IPS-20b (cell line): ENCODE measurements at regions not wholly inside any gene's neighbourhood (a gene's known extent, or its start where the extent isn't known, plus 50 kb on each side); places are given as distances from the start of the nearest gene placed in this dataset.

Experiments
- H3K27ac ChIP-seq: one replicate; pipeline ENCODE4 v1.5.1; 2013; ENCODE audit warnings: low read length
- H3K27me3 ChIP-seq: 2 replicates; pipeline ENCODE4 v1.6.1; 2013; ENCODE audit warnings: mild to moderate bottlenecking, low read length, inconsistent platforms; ENCODE audit not compliant: insufficient read depth
- H3K36me3 ChIP-seq: 2 replicates; pipeline ENCODE4 v1.6.1; 2013; ENCODE audit warnings: low read depth, mild to moderate bottlenecking, inconsistent platforms, low read length, moderate library complexity; ENCODE audit not compliant: insufficient read depth
- H3K4me1 ChIP-seq: 2 replicates; pipeline ENCODE4 v1.6.1; 2013; ENCODE audit warnings: mild to moderate bottlenecking, control low read depth, inconsistent platforms, low read length, moderate library complexity; ENCODE audit not compliant: insufficient read depth
- H3K4me3 ChIP-seq: 2 replicates; pipeline ENCODE4 v1.5.1; 2013; ENCODE audit warnings: mild to moderate bottlenecking, low read length, inconsistent platforms
- H3K9ac ChIP-seq: 2 replicates; pipeline ENCODE4 v1.6.1; 2013; ENCODE audit warnings: low read depth, mild to moderate bottlenecking, inconsistent platforms, low read length, moderate library complexity
- H3K9me3 ChIP-seq: 2 replicates; pipeline ENCODE4 v1.6.1; 2013; ENCODE audit warnings: mild to moderate bottlenecking, low read depth, low read length, inconsistent platforms; ENCODE audit not compliant: insufficient read depth

GRCh38 chr6:26161322-26161721 lies 74.1 kb downstream of the HFE start:
- no peaks in the 10 kb centered on the region for H3K27me3 ChIP-seq
- no peaks in the 10 kb centered on the region for H3K4me1 ChIP-seq
- no peak overlapping the region for H3K9ac ChIP-seq
- H3K9me3 ChIP-seq, result no peaks in the 10 kb centered on the region
- no peak overlapping the region for H3K4me3 ChIP-seq
- no peaks in the 10 kb centered on the region for H3K36me3 ChIP-seq
- no peak overlapping the region for H3K27ac ChIP-seq

DNA sequence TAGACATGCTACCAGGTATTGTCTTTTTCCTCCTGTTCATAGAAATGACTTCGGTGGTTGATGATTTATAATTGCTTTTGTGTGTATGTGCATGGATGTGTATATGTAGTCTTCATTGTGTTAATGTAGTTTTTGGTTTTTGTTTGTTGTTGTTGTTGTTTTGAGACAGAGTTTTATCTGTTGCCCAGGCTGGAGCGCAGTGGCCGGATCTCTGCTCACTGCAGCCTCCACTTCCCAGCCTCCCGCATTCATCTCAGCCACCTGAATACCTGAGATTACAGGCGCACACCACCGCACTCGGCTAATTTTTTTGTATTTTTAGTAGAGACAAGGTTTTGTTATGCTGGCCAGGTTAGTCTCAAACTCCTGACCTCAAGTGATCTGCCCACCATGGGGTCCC lies 75.2 kb downstream of the HFE start:
- no peaks in the 10 kb centered on the region for H3K36me3 ChIP-seq
- no peaks in the 10 kb centered on the region for H3K27me3 ChIP-seq
- no peak overlapping the region for H3K4me3 ChIP-seq
- no peak overlapping the region for H3K9ac ChIP-seq
- no peaks in the 10 kb centered on the region for H3K9me3 ChIP-seq
- H3K4me1 ChIP-seq, result no peaks in the 10 kb centered on the region
- no peak overlapping the region for H3K27ac ChIP-seq

- Histone ChIP-seq H3K36me3 (no peaks in the 10 kb centered on the region), H3K4me1 (no peaks in the 10 kb centered on the region), H3K9me3 (no peaks in the 10 kb centered on the region), H3K27me3 (no peaks in the 10 kb centered on the region), H3K4me3 (no peak overlapping the region), H3K9ac (no peak overlapping the region), H3K27ac (no peak overlapping the region)
Observed at GRCh38 chr6:26163427-26164119, 76.3 kb downstream of the HFE start.

DNA sequence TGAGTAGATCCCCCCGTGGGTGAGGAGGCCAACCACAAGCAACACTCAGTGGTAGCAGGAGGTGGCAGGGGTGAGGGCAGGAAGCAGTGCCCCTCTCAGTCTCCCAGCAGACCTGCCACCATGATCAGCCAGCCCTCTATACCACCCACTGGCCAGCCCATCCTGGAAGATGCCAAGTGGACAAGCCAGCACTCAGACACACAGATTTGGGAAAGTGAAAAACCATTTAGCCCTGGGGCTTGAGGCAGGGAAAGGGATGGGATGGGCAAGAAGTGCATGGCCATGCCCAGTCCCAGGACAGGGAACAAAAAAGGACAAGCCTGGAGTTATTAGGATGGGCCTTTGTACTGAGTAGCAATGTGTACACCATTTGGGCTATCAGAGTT lies 76.9 kb downstream of the HFE start:
- Histone ChIP-seq H3K27ac (no peak overlapping the region), H3K4me1 (no peaks in the 10 kb centered on the region), H3K36me3 (no peaks in the 10 kb centered on the region)

DNA sequence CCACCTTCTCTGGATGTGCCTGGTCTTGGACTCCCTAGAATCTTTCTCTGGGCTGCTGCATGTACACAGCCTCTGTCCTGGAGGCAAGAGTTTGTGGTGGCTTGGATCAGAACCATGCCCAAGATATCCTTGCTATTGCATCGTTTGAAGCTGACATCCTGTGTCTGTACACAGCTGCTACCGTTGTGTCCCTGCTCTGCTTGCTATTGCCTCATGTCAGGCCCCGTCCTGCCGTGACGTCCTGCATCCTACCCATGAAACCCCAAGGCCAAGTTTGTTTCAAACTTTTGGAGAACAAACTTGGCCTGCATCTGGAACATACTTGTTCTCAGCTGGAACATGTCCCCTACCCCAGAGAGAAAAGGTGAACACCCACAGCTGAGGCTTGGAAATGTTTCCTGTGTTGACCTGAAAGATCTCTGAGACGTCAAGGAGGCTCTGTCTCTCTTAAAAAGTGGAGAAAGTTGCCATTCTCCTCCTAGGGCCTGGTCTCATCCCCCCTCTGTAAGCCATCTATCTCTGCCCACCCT lies 78.1 kb downstream of the HFE start:
- no peak overlapping the region for H3K27ac ChIP-seq

More for the DNA sequence above, 76.9 kb downstream of the HFE start:
- Histone ChIP-seq H3K9ac (no peak overlapping the region), H3K27me3 (no peaks in the 10 kb centered on the region), H3K9me3 (no peaks in the 10 kb centered on the region), H3K4me3 (no peak overlapping the region)

GRCh38 chr6:26170181-26170580 lies 83.0 kb downstream of the HFE start:
- H3K9ac ChIP-seq, result no peak overlapping the region
- no peak overlapping the region for H3K27ac ChIP-seq
- no peak overlapping the region for H3K4me3 ChIP-seq

More for the DNA sequence above, 78.1 kb downstream of the HFE start:
- no peaks in the 10 kb centered on the region for H3K36me3 ChIP-seq
- no peak overlapping the region for H3K9ac ChIP-seq
- H3K4me1 ChIP-seq, result no peaks in the 10 kb centered on the region
- no peaks in the 10 kb centered on the region for H3K27me3 ChIP-seq
- no peak overlapping the region for H3K4me3 ChIP-seq
- H3K9me3 ChIP-seq, result no peaks in the 10 kb centered on the region

GRCh38 chr6:26170951-26171841 lies 84.0 kb downstream of the HFE start:
- Histone ChIP-seq H3K9ac (peak overlapping the region; percentile 89; the same call in 1 of the 2 replicates), H3K4me3 (peak overlapping the region; percentile 86), H3K36me3 (no peaks in the 10 kb centered on the region), H3K4me1 (peaks cover 8% of the 10 kb centered on the region; the same call in 1 of the 2 replicates), H3K27ac (peak overlapping the region; percentile 35), H3K27me3 (no peaks in the 10 kb centered on the region), H3K9me3 (no peaks in the 10 kb centered on the region)

More at GRCh38 chr6:26170181-26170580, 83.0 kb downstream of the HFE start:
- Histone ChIP-seq H3K9me3 (no peaks in the 10 kb centered on the region), H3K27me3 (no peaks in the 10 kb centered on the region), H3K4me1 (peaks cover 8% of the 10 kb centered on the region; the same call in 1 of the 2 replicates), H3K36me3 (no peaks in the 10 kb centered on the region)

GRCh38 chr6:26172608-26172968 lies 85.4 kb downstream of the HFE start:
- Histone ChIP-seq H3K9ac (peak overlapping the region; percentile 89), H3K9me3 (no peaks in the 10 kb centered on the region), H3K27ac (peak overlapping the region; percentile 35), H3K27me3 (no peaks in the 10 kb centered on the region), H3K4me3 (peak overlapping the region; percentile 86), H3K4me1 (peaks cover 8% of the 10 kb centered on the region; the same call in 1 of the 2 replicates), H3K36me3 (no peaks in the 10 kb centered on the region)

DNA sequence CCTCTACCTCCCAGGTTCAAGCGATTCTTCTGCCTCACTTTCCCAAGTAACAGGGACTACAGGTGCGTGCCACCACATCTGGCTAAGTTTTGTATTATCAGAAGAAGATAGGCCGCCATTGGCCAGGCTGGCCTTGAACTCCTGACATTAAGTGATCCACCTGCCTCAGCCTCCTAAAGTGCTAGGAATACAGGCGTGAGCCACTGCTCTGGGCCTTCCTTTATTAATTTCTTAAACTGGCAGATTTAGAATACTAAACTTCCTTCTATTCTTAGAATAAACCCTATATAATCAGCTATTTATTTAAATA lies 86.6 kb downstream of the HFE start:
- H3K9me3 ChIP-seq, result no peaks in the 10 kb centered on the region
- H3K27ac ChIP-seq, result no peak overlapping the region
- no peak overlapping the region for H3K9ac ChIP-seq
- no peak overlapping the region for H3K4me3 ChIP-seq
- no peaks in the 10 kb centered on the region for H3K36me3 ChIP-seq
- no peaks in the 10 kb centered on the region for H3K27me3 ChIP-seq
- H3K4me1 ChIP-seq, result peaks cover 8% of the 10 kb centered on the region; the same call in 1 of the 2 replicates

DNA sequence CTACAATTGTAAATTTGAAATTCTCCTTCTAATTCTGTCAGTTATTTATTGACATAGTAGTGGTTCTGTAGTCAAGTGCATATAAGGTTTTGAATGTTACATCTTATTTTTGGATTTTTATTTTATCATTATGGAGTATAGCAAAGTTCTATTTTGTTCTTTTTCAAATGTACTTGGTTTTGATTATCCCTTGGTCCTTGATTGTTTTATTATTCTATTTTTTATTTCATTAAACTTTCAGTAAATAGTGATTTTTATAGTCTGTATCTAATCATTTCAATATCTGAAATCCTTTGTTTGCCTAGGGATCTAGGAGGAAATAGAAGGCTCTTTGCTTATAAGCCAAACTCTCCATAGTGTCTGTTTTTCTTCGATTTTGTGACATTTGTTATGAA lies 87.8 kb downstream of the HFE start:
- Histone ChIP-seq H3K9me3 (no peaks in the 10 kb centered on the region), H3K4me1 (peaks cover 8% of the 10 kb centered on the region; the same call in 1 of the 2 replicates), H3K27ac (no peak overlapping the region), H3K4me3 (no peak overlapping the region), H3K36me3 (no peaks in the 10 kb centered on the region), H3K9ac (no peak overlapping the region), H3K27me3 (no peaks in the 10 kb centered on the region)

DNA sequence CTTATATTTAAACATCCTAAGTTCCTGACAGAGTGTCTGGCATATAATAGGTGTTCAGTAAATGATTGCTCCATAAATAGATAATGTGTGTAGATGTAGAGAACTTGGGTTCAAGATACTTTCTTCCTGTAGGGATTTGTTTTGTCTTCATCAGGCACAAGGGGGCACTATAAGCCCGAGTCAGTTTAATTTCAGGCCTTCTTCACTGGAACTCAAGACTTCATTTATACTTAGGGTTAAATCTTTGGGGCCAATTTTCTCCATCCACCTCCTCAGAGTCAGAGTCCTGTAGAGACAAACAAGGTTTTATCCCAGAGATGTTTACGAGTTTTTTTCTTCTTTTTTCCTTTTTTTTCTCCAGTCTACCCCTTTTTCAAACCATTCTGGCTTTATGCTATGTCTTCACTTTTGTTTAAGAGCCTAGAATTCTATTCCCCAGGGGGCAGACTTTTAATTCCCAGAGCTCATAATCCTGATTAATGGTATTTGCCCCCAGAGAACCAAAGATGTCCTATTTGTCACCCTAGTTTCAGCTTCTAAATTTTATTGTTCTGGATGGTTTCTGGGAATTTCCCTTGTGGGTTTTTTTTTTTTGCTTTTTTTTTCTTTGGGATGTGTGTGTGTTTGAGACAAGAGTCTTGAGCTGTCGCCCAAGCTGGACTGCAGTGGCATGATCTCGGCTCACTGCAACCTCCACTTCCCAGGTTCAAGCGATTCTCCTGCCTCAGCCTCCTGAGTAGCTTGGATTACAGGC lies 88.4 kb downstream of the HFE start:
- Histone ChIP-seq H3K4me1 (peaks cover 8% of the 10 kb centered on the region; the same call in 1 of the 2 replicates), H3K4me3 (peak overlapping the region; percentile 38; the same call in 1 of the 2 replicates), H3K27ac (no peak overlapping the region), H3K9me3 (no peaks in the 10 kb centered on the region), H3K36me3 (no peaks in the 10 kb centered on the region), H3K27me3 (no peaks in the 10 kb centered on the region), H3K9ac (no peak overlapping the region)
